Esophagus squamous epithelium (tissue), 5 donors: ENCODE measurements at regions not wholly inside any gene's neighbourhood (a gene's known extent, or its start where the extent isn't known, plus 50 kb on each side); places are given as distances from the start of the nearest gene placed in this dataset.
A peak's percentile ranks its signal among the peaks of the same experiment; 100 is the strongest.
"Not testable (repeated sequence)": the region's sequence is repeated elsewhere in the genome, so short reads cannot be mapped to it uniquely, and the experiment has no call there.

Experiments
- DNase-seq: peaks from one replicate; lab custom pipeline; 2025; lab: John Stamatoyannopoulos, UW
- H3K27ac ChIP-seq, 4 donors: fragments of 200-600 bp; sonication (generic); one replicate each; pipeline ENCODE4 v1.5.1; 2016 to 2019; ENCODE audit warnings: mild to moderate bottlenecking in 1 of 4
- H3K27me3 ChIP-seq, 4 donors: fragments of 200-600 bp; sonication (generic); 1 replicate in 3 of 4; 2 replicates in 1 of 4; pipeline versions ENCODE4 v1.5.1 to v1.6.0; 2017 to 2021; ENCODE audit warnings: antibody characterized with exemption in 1 of 4
- H3K36me3 ChIP-seq, 3 donors: fragments of 200-600 bp; sonication (generic); one replicate each; pipeline ENCODE4 v1.5.1; 2016 to 2019
- H3K4me1 ChIP-seq, 3 donors: fragments of 200-600 bp; sonication (generic); one replicate each; pipeline ENCODE4 v1.5.1; 2017 to 2019
- H3K4me3 ChIP-seq, 4 donors: fragments of 200-600 bp; sonication (generic); 1 replicate in 3 of 4; 2 replicates in 1 of 4; pipeline ENCODE4 v1.5.1; 2016 to 2019; ENCODE audit warnings: mild to moderate bottlenecking in 2 of 4, moderate library complexity in 1 of 4
- H3K9me3 ChIP-seq, 3 donors: fragments of 200-600 bp; sonication (generic); one replicate each; pipeline ENCODE4 v1.5.1; 2016 to 2019
- CTCF ChIP-seq, 6 experiments: fragments of 450-650 bp in 4 of 6; fragments of 200-600 bp in 2 of 6; sonication (generic) in 2 of 6; IDR thresholded peaks; one replicate each; pipeline ENCODE4 v1.5.1; 2016 to 2019; ENCODE audit warnings: antibody characterized with exemption in 6 of 6, mild to moderate bottlenecking in 4 of 6, moderate library complexity in 4 of 6
- POLR2A ChIP-seq, 4 donors: fragments of 450-650 bp; IDR thresholded peaks; one replicate each; pipeline ENCODE4 v1.6.1; 2017; ENCODE audit warnings: antibody characterized with exemption in 4 of 4, mild to moderate bottlenecking in 4 of 4, moderate library complexity in 3 of 4
- WGBS, 2 donors: methylation state at CpG; one replicate each; pipeline ENCODE4 v1.1.5; 2018; 5-methylcytosine and 5-hydroxymethylcytosine counted together
- intact Hi-C: fragments of 100-400 bp; cut with DNase I; formaldehyde crosslinking; loops from one replicate; pipeline ENCODE4 v1.15.0; 2022
- donor health status: DM: yes; HTN: yes; CAD: no.

GRCh38 chr11:33987545-33987944, 64.0 kb upstream of the CAPRIN1 start:
- 77 to 78% methylated on average over 3 of the region's 3 CpGs for WGBS, 2 donors
- no peaks in the 10 kb centered on the region for H3K27me3 ChIP-seq
- no peaks in the 10 kb centered on the region for H3K36me3 ChIP-seq
- no peaks in the 10 kb centered on the region for H3K4me1 ChIP-seq
- no peak for DNase-seq
- intact Hi-C loops: no loop called here
- H3K9me3 ChIP-seq: no peaks in the 10 kb centered on the region
- H3K27ac ChIP-seq: no peak overlapping the region
- no peak overlapping the region for H3K4me3 ChIP-seq
- TF ChIP-seq POLR2A (IDR thresholded peaks at IDR 0.05) (no peak), CTCF (IDR thresholded peaks at IDR 0.05) (no peak)

- H3K36me3 ChIP-seq, DNase-seq, intact Hi-C loops, H3K27me3 ChIP-seq, H3K4me3 ChIP-seq, H3K4me1 ChIP-seq, H3K27ac ChIP-seq, H3K9me3 ChIP-seq: not testable (repeated sequence)
- 70 to 72% methylated on average over 11 to 12 of the region's 12 CpGs for WGBS, 2 donors
Measured at GRCh38 chr11:33986597-33987501, 64.7 kb upstream of the CAPRIN1 start.

- H3K4me1 ChIP-seq: peaks cover 0 to 5% (median 0%) of the 10 kb centered on the region in 3 donors
- no peaks in the 10 kb centered on the region for H3K36me3 ChIP-seq
- peaks cover 0 to 8% (median 0%) of the 10 kb centered on the region in 4 donors for H3K27me3 ChIP-seq
- no peak overlapping the region for H3K27ac ChIP-seq
- intact Hi-C loops: no loop called here
- WGBS, 2 donors: 77 to 84% methylated on average over 5 of the region's 5 CpGs
- H3K9me3 ChIP-seq: no peaks in the 10 kb centered on the region
- DNase-seq: no peak
- TF ChIP-seq POLR2A (IDR thresholded peaks at IDR 0.05) (no peak), CTCF (IDR thresholded peaks at IDR 0.05) (peak in 1 of 6 experiments; percentile 20)
- no peak overlapping the region for H3K4me3 ChIP-seq
Measured at GRCh38 chr11:33984682-33985389, 66.7 kb upstream of the CAPRIN1 start.

DNA sequence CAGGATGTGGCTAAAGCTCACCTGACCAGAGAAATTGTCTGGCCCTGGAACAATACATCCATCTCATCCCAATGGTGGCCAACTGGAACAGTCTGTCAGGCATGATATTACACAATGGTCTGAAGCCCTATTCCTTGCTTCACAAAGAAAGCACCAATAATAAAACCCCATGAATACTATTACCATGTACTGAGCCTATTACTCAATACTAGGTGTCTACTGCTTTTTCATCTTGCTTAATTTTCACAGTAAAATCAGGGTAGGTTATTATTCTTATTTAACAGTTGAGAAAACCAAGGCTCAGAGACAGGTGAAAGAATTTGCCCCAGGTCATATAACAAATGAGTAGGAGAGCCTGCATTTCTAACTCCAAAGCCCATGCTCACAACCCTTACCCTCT, 68.9 kb upstream of the CAPRIN1 start:
- Histone ChIP-seq H3K4me1 (peaks cover 0 to 5% (median 0%) of the 10 kb centered on the region in 3 donors), H3K36me3 (no peaks in the 10 kb centered on the region), H3K4me3 (no peak overlapping the region), H3K9me3 (no peaks in the 10 kb centered on the region), H3K27ac (no peak overlapping the region), H3K27me3 (peaks cover 0 to 27% (median 0%) of the 10 kb centered on the region in 4 donors)
- DNase-seq: no peak
- TF ChIP-seq CTCF (IDR thresholded peaks at IDR 0.05): no peak
- no peak for TF ChIP-seq POLR2A (IDR thresholded peaks at IDR 0.05)
- intact Hi-C loops: no loop called here

DNA sequence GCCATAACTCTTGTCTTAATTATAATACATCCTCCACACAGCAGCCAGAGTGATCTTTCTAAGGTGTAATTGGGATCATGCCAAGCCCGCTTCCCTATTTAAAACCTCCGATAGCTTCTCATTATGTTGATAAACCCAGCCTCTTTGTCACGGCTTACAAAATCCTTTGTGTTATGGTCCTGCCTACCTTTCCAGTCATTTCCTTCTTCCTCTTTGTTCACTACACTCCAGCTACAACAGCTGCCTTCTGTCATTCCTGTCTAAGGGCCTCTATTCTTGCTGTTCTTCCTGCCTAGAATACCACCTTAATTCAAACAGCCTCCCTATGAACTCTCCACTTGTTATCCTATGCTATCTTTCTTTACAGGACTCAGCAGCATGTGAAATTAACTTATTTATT, 70.6 kb upstream of the CAPRIN1 start:
- H3K4me3 ChIP-seq: no peak overlapping the region
- intact Hi-C loops: no loop called here
- H3K27ac ChIP-seq: no peak overlapping the region
- peaks cover 0 to 27% (median 0%) of the 10 kb centered on the region in 4 donors for H3K27me3 ChIP-seq
- no peaks in the 10 kb centered on the region for H3K9me3 ChIP-seq
- TF ChIP-seq CTCF (IDR thresholded peaks at IDR 0.05): no peak
- TF ChIP-seq POLR2A (IDR thresholded peaks at IDR 0.05): no peak
- DNase-seq: no peak
- WGBS, 2 donors: 38 to 40% methylated on average over 3 of the region's 3 CpGs
- H3K4me1 ChIP-seq: peaks cover 0 to 5% (median 0%) of the 10 kb centered on the region in 3 donors
- no peaks in the 10 kb centered on the region for H3K36me3 ChIP-seq
